ENCODE measurements at regions not wholly inside any gene's neighbourhood (a gene's known extent, or its start where the extent isn't known, plus 50 kb on each side); places are given as distances from the start of the nearest gene placed in this dataset.

- TF ChIP-seq CTCF (IDR thresholded peaks at IDR 0.05) = no peak
- no peak for TF ChIP-seq POLR2A (IDR thresholded peaks at IDR 0.05)
Measured at GRCh38 chr1:198879711-198880306, 241.0 kb downstream of the PTPRC start.
